HG02852 (cell line): ENCODE measurements at regions not wholly inside any gene's neighbourhood (a gene's known extent, or its start where the extent isn't known, plus 50 kb on each side); places are given as distances from the start of the nearest gene placed in this dataset.
"Not testable (repeated sequence)": the region's sequence is repeated elsewhere in the genome, so short reads cannot be mapped to it uniquely, and the experiment has no call there.

Source experiments
- ATAC-seq: cut with Tn5 transposase; IDR thresholded peaks from one replicate; pipeline ENCODE4 v1.9.1; 2021; ENCODE audit warnings: mild to moderate bottlenecking, moderate library complexity; ENCODE audit not compliant: unreplicated experiment

DNA sequence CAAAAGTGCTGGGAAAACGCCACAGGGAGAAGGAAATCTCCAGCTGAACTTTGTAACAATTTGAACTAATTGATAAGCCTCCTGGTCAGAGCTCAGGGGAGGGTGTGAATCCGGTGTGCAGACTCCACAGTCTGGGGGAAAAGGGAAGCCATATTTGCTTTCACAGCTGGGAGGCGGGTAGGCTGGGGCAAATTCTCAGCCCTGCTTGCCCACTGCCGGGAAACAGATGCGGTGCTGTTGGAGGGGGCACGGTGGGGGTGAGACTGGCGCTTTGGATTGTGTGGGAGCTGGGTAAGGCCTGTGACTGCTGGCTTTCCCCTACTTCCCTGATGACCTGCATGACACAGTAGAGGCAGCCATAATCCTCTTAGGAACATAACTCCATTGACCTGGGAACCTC lies 134.8 kb downstream of the ADCYAP1 start:
- ATAC-seq, result no peak

GRCh38 chr18:1043039-1043438 lies 138.4 kb downstream of the ADCYAP1 start:
- ATAC-seq, result not testable (repeated sequence)

DNA sequence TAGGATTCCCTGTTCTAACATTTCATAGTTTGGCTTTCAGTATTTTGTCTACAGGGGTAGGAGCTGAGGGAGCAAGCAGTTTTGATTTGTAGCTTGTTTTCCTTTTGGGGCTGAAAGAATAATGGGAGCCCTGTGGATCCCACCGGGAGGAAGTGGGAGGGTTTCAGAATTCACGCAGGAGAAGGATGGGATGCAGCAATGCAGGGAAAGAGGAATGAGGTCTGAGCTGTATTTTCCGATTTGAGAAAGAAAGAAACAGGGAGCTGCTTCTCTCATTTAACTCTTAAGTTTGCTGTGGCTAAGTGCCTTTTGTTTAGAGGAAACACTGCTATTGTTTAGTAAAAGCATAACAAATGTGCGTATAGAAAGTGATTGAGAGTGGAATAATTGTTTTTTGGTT lies 141.0 kb downstream of the ADCYAP1 start:
- no peak for ATAC-seq

DNA sequence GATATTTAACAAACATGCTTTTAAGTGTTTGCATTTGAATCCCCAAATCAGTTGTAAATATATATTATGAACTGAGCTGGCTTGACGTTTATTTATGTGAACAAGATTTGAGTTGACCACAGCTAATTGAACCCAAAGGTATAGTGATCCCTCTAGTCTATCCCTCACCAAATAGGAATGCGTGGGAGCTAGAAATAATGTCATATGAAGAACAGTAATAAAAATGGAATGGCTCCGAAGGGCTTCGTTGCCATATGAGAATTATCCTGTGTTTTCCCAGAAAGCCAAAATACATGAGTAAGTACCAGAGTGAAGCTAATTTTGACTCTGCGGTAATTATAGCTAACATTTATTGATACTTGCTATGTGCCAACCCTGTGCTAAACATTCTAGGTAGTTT lies 142.7 kb downstream of the ADCYAP1 start:
- ATAC-seq, result no peak

DNA sequence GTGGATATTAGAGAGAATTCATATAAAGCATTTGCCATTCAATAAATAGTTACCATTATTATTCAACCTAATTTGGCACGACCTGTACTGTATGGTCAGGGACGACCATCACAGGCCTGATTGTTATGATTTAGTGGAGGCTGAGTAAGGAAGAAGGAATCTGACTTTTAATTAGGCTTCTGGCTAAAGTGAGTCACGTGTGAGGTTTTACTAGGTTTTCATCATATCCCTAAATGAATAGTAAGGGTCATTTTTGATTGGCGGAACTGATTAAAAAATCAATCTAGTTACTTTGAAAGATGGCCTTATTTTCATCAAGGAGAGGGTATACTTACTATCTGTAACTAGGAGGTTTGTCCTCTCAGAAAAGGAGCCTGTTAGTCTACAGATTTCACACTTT lies 143.4 kb downstream of the ADCYAP1 start:
- no peak for ATAC-seq

- no peak for ATAC-seq
Observed at GRCh38 chr18:1049173-1049572, 144.5 kb downstream of the ADCYAP1 start.

DNA sequence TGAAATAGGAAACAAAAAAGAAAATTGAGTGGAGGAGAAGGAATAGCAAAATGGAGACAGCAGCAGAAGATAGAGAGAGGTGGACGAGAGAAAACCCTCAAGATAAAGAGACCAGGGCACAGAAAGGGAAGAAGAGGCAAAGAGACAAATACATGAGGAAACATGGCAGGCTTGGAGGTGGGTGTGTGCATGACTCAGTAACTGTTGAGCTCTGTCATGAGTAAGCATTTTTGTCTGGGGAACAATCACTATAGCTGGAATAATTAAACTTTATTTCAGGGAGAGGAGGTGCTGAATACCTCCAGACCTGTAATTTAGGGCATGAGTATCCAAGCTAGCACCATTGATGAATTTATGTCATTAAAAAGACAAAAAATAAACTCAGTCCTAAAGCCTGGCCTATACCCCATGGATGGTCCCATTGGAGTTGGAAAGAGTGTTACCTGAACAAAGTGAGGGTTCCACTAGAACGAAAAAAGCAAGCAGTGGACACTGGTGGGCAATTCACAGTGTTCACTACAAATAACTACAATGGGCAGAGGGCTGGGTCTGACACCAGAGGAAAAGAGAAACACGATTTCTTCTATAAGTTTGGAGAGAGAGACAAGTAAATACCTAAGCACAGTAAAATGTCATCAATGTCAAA lies 145.5 kb downstream of the ADCYAP1 start:
- no peak for ATAC-seq

DNA sequence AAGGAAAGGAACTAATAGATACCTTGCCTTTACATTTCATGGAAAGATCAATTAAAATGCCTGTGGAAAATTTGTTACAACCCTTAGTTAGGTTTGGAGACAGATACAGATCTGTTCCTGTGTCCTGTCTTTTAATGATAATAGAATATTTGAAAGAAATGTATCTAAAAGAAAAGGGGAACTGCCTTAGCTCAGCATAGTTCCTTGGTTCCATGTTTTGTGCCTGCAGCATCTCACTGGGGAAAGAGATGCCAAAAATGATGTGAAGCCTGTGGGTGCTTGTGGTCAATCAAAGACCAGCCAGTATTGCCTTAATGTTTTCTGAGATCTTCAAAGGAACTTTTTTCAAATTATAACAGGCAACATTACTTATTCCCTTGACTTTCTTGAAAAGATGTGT lies 147.6 kb downstream of the ADCYAP1 start:
- ATAC-seq, result no peak

- no peak for ATAC-seq
Observed at GRCh38 chr18:1053331-1054315, 149.0 kb downstream of the ADCYAP1 start.

GRCh38 chr18:1056404-1056803 lies 151.7 kb downstream of the ADCYAP1 start:
- no peak for ATAC-seq

GRCh38 chr18:1057367-1057766 lies 152.7 kb downstream of the ADCYAP1 start:
- ATAC-seq, result no peak

DNA sequence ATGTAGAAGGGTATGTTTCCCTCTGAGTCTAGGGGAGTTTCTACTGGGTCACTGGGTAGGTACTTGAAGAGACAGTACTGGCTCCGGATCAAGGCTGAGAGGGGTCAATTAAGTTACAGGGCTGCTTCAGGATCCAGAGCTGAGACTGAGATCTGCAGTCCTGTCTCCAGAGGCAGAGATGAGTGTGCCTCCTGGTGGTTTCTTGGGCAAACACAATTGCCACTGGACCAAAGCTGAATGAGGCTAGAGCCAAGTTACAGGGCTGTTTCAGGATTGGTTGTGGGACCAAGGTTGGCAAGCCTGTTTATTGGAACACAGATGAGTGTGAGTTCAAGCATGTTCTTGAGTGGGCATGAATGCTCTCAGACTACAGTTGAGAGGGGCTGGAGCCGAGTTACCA lies 157.9 kb downstream of the ADCYAP1 start:
- no peak for ATAC-seq

GRCh38 chr18:1075322-1075721 lies 170.7 kb downstream of the ADCYAP1 start:
- no peak for ATAC-seq

- ATAC-seq, result no peak
Observed at GRCh38 chr18:1075876-1076275, 171.2 kb downstream of the ADCYAP1 start.

GRCh38 chr18:1078301-1078700 lies 173.6 kb downstream of the ADCYAP1 start:
- no peak for ATAC-seq

DNA sequence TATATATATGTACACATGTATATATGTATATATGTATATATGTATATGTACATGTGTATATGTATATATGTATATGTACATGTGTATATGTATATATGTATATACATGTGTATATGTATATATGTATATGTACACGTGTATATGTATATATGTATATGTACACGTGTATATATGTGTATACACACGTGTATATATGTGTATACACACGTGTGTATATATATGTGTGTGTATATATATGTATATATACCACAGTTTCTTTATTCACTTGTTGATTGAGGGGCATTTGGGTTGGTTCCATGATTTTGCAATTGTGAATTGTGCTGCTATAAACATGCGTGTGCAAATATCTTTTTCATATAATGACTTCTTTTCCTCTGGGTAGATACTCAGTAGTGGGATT lies 179.0 kb downstream of the ADCYAP1 start:
- ATAC-seq, result not testable (repeated sequence)

DNA sequence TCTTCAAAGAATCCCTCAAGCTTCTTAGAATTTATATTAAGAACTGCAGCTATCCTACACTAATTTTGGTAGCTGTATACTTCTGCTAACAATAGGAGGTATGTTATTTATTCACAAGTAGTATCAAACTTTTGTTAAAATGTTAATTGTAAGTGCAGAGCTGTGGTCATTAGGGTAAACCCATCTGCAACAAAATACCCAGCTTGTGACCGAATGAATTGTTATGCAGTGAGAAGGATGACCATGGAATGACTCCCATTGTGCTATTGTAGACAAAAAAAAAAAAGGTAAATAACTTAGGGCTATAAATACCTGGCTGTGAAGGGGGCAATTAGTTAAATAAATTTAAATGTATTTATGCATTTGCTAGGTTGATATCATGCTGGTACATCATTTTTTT lies 186.1 kb downstream of the ADCYAP1 start:
- ATAC-seq, result no peak

DNA sequence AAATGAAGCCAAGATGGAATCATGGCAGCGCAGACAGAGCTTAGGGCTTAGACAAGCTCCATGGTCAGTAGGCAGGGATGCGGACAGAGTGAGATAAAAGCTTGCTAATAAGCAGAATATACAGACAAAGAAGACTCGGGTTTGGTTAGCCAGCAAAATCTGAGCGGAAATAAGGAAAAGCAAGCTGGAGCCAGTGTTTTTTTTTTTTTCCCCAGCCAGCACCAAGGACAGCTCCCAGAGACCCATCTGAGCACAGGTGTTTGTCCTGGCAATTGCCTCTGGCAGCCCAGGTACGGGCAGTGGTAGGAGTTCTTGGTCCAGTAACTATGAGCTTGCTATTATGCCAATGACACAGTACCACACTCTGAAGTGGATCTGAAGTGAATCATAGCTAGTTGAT lies 187.6 kb downstream of the ADCYAP1 start:
- no peak for ATAC-seq

DNA sequence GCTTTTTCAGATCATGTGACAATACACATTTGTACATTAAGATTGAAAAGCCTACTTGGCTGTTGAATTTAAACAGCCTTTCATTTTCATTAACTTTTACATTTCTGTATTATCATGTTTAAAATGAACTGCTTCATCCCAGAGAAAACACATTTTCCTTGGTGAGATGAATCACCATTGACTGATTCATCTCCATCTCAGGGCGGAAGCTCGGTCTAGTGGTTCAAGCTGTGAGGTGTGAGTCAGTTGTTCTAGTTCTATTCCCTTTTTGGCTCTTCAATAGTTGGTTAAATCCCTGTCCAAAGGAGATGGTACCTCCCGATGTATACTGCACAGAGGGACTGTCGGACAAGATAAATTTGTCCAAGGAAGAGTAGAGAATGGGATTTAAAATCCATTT lies 189.7 kb downstream of the ADCYAP1 start:
- ATAC-seq, result no peak

- not testable (repeated sequence) for ATAC-seq
Observed at GRCh38 chr18:1097991-1098735, 193.5 kb downstream of the ADCYAP1 start.

GRCh38 chr18:1102848-1103247 lies 198.2 kb downstream of the ADCYAP1 start:
- ATAC-seq, result no peak
